GM19452 (cell line): ENCODE measurements at regions not wholly inside any gene's neighbourhood (a gene's known extent, or its start where the extent isn't known, plus 50 kb on each side); places are given as distances from the start of the nearest gene placed in this dataset.

Source experiments
- ATAC-seq: cut with Tn5 transposase; IDR thresholded peaks from one replicate; pipeline ENCODE4 v1.9.1; 2021; ENCODE audit not compliant: unreplicated experiment

DNA sequence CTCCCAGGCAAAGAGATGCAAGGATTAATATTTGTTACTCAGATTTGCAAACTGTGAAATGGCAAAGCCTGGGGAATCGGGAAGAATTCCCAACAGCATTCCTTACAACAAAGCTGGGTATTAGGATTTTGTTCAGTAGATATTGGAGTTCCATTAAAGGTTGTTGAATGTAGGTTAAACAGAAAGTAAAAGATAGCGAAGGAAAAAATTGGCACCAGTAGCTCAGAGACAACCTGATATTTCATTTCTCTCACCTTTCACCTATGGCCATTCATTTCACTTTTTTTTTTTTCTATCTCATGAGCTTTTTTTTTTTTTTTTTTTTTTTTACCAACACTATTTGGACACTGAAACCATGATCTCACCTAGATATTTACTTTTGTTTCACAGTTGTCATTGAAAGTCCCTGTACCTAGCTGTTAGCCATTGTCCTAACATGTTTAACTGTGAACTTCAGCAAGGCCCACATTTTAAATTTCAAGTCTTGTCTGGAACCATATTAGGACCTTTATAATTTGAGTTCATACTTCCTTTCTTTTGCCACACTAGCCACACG lies 552.5 kb downstream of the HAO1 start:
- no peak for ATAC-seq

DNA sequence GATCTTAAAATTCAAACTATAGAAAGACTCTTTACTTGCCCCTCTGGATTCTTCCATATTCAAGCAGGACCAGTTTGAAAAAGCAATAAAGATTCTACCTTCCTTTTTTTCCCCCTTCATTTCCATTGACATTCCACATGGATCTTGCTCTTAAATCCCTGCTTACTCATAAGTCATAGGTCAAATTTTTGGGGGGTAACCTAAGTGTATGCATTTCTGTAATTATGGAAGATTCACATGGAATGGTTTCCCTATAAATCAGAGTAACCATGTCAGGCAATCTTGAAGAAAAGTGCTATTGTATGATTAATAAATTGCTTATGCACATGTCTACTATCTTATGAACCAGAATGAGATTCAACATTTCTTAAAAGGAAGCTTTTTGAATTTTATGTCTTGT lies 551.0 kb downstream of the HAO1 start:
- ATAC-seq, result no peak

DNA sequence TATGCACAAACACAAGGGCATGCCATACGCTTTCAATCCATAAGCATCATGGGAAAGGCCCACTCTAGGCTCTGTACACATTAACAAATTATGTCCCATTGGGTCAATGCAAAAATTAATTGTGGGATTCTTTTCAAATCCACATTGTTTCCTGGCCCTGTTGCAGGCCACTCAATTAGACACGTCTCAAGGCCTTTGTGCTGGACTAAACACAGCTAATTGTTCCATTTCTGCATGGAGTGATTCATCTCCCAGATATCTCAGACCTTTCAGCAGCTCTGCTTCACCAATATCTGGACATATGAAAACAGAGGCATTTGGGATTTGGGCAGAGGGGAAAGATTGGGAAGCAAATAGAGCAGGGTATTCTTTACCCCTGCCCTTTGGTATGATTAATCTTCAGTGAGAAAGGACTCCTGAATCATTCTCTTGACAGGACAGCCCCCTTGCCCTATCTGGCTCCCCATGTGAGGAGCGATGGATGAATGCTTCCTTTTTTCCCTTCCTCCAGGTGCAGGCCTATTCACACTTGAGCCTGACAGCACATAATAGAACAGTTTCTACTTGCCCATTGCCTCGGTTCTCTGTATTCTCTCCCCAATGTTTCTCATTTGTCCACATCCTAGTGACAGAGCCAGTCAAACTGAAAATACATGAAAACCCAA lies 547.6 kb downstream of the HAO1 start:
- ATAC-seq, result no peak

DNA sequence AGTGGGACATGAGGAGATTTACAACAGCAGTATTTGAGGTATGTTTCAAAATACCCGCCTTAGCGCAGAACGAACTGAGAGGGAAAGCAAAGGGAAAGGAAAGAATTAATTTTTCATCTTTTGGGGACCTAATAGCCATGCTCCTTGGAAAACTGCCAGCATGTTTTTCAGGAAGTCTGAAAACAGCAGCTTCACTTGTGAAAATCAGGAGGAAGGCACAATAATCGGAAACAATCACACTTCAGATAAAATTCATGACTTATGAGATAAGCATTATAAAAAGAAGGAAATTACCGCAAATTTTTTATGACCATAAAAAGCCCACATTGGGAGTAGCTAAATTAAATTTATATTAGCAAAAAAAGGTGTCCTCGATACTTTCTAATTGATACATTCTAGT lies 541.1 kb downstream of the HAO1 start:
- no peak for ATAC-seq

DNA sequence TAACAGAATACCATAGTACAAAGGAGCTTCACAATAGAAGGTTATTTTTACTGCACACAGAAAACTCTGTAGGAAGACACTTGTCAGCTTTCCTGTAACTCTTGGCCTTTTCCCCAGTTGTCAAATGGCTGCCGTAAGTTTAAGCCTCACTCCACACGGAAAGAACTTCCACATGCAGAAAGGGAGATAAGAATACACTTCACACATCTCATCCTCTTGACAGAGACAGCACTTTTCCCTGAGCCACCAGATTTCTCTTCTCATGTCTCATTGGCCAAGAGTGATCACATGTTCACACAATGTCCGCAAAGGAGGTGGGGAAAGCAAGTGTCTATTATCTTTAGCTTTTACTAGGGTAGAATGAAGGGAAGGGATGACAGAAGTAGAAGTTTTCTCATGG lies 540.7 kb downstream of the HAO1 start:
- no peak for ATAC-seq

DNA sequence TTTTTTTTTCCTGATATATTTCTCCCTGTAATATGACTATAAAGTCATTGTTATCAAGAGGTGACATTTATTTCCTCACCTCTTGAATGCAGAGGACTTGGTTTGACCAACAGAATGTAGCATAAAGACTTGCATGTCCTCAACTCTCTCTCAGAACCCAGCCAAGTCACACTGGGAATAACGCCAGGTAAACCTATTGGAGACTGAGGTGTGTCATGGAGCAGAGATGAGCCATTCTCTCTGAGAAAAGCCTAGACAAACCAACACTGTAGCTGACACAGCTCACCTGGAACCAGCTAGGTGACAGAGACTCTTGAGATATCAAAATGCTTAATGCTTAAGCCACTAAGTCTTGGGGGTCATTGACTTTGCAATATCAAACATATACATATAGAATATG lies 533.6 kb downstream of the HAO1 start:
- ATAC-seq, result no peak

DNA sequence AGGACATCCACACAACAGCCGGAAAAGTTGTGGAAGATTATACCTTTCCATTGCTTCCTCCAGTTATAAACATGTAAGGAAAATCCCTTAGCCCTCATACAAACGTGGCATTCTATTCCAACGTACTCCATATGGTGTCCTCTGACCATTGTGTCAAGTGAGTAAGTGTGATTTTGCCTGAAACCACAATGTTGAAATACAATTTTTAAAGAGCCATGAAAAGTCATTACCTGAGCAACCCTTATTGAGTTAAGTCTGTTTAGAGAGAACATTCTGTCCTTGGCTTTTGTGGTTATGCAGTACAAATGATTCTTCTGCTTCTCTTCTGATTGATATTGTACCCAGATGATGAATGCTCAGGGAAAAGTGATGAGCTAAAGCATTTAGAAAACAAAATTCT lies 530.1 kb downstream of the HAO1 start:
- ATAC-seq, result no peak

DNA sequence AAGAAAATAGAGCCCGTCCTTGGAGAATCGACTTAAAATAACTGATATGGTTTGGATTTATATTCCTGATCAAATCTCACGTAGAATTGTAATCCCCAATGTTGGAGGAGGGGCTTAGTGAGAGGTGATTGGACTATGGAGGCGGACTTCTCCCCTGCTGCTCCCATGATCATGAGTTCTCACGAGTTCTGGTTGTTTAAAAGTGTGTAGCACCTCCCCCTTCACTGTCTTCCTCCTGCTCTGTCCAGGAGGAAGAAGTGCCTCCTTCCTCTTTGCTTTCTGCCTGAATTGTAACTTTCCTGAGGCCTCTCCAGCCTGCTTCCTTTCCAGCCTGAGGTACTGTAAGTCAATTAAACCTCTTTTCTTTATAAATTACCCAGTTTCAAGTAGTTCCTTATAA lies 529.2 kb downstream of the HAO1 start:
- ATAC-seq, result no peak

DNA sequence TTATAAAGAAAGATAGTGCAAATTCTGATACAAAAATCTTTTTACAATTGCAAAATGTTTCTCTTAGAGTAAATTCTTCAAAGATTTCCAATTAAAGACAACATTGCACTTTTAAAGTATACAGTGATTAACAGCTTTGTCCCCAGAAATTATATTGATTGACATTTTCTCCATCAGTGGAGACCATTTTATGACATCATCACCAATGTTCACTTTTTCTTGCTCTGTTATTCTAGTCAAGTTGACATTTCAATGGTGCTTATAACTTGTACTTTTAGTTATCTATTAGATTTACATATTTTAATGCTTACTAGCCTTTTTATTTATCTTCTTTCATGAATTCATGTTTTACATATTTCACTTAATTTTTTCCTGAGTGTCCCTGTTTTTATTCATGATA lies 524.8 kb downstream of the HAO1 start:
- ATAC-seq, result no peak

DNA sequence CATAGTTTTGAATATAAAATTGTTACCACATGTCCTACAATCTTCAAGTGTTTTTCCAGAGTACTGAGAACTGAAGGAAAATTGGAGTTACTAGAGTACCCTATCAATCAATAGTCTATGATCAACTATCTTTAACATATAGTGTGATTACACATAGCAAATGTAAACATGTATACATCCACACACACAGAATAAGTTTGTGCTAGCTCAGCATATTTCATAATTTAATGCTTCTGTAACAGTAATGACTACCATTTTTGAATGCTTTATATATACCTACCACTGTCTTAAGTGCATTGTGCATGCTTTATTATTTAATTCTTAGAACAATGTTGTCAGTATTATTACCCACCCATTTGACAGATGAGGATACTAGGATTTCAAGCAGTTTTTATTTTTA lies 523.9 kb downstream of the HAO1 start:
- ATAC-seq, result no peak

DNA sequence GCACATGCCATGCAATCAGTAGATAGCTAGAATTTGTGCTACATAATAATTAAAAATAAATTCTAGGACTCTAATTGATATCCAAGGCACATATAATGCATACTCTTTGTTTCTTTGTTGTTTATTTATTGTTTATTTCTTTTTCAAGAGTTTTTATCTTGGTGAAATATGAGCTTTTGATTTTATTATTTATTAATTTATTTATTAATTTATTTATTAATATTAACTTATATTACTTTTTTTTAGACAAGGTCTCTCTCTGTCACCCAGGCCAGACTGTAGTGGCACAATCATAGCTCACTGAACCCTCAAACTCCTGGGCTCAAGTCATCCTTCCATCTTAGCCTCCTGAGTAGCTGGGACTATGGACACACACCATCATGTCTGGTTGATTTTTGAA lies 519.9 kb downstream of the HAO1 start:
- ATAC-seq, result no peak

DNA sequence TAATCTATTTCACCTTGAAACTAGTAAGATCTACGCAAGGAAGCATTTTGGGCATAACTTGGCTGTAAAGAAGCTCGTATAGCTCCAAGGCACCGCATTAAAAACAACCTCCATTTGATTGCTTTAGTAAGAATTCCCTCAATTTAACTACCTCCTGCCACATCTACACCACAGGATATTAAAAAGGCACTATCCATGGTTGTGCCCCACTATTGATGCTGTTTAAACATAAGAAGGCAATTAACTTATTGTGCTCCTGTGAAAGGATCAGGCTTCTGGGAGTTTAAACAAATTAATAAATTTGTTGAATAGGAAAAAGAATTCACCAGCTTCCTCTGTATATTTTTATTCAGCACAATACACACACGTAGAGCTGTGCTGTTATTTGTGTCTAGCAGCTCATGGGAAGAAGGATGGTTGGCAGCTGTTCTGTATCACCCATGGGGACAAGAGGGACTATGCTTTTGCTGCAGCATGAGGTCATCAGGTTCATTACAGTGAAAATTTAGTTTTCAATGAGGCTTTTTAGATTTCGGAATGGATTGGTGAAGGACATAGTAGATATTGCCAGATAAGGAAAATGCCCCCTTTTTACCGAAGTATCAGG lies 513.3 kb downstream of the HAO1 start:
- ATAC-seq, result no peak

DNA sequence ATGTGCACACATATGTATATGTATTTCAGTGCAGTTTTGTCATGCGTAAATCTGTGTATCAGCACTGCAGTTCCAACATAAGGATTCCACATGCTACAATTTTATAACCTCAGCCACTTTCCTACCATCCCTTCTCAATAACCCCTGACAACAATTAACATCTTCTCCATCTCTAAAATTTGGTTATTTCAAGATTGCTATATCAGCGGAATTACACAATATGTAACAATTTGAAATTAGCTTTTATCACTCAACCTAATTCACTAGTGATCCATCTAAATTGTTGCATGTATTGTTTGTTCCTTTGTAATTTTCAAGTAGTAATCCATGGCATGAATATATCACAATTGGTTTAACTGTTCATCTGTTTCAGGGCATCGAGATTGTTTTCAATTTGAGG lies 511.3 kb downstream of the HAO1 start:
- ATAC-seq, result no peak

DNA sequence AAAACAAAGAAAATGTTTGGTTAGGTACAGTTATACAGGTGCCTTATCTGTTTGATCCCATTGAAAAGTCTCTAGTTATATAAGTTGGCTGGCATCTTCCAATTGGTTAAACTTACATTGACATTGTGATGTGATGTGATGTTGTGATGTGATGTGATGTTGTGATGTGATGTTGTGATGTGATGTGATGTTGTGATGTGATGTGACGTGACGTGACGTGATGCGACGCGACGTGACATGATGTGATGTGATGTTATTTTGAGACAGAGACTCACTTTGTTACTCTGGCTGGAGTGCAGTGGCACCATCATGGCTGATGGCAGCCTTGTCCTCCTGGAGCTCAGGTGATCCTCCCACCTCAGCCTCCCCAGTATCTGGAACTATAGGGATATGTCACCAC lies 507.6 kb downstream of the HAO1 start:
- no peak for ATAC-seq

DNA sequence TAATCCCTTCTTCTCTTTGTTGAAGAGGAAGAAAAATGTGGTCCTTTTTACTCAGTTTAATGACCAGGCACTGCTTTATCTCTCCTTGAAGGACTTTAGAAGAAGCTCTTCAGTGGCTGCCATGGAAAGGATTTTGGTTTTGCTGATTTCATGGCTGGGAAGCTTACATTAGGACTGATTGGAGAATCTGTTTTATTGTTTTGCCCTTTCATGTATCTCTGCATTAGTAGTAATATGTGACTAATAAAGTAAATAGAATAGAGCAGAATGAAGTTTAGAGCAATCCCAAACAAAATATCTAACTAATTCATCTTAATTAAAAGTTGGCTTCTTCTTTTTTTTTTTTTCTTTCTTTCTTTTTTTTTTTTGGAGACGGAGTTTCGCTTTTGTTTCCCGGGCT lies 502.9 kb downstream of the HAO1 start:
- ATAC-seq, result no peak

DNA sequence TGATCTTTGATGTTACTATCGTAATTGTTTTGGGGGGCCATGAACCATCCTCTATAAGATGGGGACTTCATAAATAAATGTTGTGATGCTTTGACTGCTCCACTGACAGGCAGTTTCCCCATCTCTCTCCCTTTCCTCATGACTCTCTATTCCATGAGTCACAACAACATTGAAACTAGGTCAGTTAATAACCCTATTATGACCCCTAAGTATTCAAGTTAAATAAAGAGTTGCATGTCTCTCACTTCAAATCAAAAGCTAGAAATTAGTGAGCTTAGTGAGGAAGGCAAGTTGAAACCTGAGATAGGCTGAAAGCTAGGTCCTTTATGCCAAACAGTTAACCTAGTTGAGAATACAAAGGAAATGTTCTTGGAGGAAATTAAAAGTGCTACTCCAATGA lies 491.0 kb downstream of the HAO1 start:
- ATAC-seq, result no peak

DNA sequence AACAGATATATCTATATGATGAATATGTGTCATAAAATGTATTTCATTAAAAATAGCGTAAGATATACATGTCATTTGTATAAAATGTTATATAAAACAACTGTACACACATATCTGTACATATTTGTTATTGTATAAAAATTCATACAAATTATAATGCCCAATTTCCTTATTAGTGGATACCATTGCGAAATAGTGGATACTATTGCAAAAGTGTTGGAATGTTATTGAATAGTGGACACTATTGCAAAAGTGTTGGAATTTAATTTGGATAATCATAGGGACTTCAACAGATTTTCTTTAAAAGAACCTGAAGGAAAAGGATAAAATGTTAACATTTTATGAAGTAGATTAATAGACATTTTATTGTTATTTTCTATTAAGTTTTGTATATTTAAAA lies 487.4 kb downstream of the HAO1 start:
- ATAC-seq, result no peak

DNA sequence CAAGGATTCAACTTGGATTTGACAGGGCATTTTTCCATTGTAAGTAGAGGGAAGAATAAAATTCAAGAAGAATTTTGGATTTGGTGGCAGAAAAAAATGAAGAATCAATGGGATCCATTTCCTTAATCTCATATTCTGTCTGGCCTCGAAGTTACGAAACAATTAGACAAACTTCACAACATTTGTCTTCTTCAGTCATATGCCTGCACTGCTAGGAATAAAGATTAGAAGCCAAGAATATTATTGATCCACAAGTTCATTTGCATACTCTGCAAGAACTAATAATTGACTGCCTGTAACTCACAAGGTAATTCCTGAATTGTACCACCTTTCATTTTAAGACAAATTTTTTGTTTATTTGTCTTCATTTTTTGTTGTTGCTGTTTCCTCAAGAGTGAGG lies 486.2 kb downstream of the HAO1 start:
- ATAC-seq, result no peak

DNA sequence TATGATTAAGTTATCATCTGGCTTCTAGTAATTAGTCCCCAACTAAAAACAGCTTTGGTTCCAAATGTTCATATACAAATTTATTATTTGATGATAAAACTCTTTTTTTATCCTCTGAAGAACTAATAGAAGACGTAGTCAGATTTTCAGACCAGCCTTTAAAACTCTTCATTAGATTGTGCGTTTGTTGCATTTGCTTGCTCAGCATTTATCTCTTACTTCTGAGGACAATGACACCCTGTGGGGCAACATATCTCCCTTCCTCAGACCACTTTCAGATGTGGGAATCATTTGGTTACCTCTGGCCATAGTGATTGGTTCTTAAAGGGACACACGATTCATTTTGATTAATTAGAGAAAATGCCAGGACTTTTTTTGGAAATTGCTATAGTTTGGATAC lies 481.8 kb downstream of the HAO1 start:
- ATAC-seq, result no peak

DNA sequence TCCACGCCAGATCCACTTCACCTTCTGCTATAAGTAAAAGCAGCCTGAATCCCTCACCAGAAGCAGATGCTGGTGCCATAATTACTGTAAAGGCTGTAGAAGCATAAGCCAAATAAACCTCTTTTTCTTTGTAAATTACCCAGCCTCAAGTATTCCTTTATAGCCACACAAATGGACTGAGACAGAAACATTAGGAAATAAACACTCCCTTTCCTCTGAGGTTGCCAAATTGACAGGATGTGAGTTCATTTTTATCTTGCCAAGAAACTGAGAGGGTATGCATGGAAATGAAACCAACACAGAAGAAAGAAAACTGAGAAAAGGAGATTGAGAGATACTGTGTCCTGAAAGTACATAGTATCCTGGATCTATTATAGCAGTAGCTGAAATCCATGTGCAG lies 481.2 kb downstream of the HAO1 start:
- ATAC-seq, result no peak

DNA sequence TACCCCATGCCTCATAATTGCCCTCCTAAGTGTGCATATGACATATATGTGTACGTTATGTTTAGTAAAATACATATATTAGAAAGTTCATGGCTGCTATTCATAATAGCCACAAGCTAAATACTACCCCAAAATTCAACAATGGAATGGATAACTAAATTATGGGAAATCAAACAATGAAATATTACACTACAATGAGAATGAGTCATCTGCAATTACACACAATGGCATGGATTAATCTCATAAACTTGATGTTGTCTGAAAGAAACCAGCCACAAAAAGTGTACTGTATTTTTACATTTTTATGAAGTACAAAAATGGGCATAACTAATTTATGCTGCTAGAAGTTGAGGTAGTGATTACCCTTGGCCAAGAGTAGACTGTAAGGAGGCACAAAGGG lies 477.0 kb downstream of the HAO1 start:
- no peak for ATAC-seq

DNA sequence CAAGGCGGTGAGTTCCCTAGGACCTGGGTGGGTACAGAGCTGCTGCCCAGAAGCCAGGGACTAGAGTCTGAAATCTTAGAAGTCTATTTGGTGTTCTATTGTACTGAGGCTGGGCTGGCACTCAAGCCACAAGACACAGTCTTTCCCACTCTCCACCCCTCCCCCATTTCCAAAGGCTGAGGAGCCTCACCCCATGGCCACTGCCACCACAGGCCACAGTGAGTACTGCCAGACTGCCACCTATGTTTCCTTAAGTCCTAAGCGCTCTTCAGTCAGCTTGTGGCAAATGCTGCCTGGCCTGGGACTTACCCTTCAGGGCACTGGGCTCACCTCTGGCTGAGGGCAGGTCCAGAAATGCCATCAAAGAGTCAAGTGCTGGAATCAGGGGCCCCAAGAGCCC lies 469.3 kb downstream of the HAO1 start:
- ATAC-seq, result no peak

DNA sequence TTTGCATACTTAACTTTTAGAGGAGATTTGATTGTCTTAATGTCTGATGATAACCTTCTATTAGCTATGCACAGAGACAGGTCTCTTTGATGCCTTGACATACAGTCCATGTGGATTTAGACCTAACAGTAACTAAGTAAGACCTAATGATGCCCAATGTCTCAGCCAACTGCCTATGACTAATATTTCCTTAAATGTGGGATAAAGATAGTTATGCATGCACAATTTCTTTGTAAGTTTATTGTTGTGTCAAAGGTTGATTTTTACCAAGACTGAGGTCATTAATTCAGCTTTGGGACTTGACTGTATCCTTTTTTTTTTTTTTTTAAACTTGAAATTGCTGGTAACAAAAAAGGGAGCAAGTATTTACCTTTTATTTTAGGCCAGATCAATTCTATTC lies 450.0 kb downstream of the HAO1 start:
- no peak for ATAC-seq
